ENCODE measurements at regions not wholly inside any gene's neighbourhood (a gene's known extent, or its start where the extent isn't known, plus 50 kb on each side); places are given as distances from the start of the nearest gene placed in this dataset.

DNA sequence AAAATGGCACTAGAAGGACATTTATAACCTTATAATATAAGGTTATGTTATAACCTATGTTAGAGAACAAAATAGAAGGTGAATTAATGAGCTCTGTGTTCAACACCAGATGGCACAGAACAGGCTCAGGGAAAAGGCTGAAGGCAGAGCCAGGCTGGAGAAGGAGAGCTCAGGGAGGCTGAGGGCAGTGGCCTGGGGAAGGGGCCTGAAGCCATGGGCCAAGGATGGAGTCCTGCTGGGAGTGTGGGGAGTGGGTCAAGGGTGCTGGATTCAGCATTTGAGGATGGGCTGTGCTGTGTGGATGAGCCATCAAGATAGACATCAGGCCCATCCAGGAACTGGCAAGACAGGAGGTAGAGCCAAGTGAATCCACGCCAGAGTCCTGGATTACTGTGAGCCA is 218.8 kb downstream of the ZNF248 start:
- TF ChIP-seq POLR2A (IDR thresholded peaks at IDR 0.05) (no peak), EP300 (IDR thresholded peaks at IDR 0.05) (no peak)
- TF ChIP-seq, protein P1, sequence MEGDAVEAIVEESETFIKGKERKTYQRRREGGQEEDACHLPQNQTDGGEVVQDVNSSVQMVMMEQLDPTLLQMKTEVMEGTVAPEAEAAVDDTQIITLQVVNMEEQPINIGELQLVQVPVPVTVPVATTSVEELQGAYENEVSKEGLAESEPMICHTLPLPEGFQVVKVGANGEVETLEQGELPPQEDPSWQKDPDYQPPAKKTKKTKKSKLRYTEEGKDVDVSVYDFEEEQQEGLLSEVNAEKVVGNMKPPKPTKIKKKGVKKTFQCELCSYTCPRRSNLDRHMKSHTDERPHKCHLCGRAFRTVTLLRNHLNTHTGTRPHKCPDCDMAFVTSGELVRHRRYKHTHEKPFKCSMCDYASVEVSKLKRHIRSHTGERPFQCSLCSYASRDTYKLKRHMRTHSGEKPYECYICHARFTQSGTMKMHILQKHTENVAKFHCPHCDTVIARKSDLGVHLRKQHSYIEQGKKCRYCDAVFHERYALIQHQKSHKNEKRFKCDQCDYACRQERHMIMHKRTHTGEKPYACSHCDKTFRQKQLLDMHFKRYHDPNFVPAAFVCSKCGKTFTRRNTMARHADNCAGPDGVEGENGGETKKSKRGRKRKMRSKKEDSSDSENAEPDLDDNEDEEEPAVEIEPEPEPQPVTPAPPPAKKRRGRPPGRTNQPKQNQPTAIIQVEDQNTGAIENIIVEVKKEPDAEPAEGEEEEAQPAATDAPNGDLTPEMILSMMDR (IDR thresholded peaks at IDR 0.05) = no peak
